ENCODE measurements at regions not wholly inside any gene's neighbourhood (a gene's known extent, or its start where the extent isn't known, plus 50 kb on each side); places are given as distances from the start of the nearest gene placed in this dataset.

DNA sequence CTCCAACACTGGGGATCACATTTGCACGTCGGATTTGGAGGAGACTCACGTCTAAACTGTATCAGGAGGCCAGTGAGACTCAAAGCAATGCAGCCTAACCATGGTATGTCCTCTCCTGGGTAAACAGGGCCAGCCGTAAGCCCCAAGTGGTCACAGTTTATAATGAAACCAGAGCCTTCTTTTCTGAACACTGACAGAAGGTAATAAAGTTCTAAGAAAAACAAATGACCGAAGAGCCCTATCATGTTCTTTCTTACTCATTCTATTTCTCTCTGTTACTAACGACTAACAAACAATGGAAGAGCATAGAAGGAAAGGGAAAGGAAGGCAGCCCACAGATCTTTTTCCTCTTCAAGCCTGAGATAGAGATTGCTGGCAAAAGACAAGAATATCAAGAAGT lies 796.8 kb upstream of the SOX11 start:
- TF ChIP-seq, protein P1, sequence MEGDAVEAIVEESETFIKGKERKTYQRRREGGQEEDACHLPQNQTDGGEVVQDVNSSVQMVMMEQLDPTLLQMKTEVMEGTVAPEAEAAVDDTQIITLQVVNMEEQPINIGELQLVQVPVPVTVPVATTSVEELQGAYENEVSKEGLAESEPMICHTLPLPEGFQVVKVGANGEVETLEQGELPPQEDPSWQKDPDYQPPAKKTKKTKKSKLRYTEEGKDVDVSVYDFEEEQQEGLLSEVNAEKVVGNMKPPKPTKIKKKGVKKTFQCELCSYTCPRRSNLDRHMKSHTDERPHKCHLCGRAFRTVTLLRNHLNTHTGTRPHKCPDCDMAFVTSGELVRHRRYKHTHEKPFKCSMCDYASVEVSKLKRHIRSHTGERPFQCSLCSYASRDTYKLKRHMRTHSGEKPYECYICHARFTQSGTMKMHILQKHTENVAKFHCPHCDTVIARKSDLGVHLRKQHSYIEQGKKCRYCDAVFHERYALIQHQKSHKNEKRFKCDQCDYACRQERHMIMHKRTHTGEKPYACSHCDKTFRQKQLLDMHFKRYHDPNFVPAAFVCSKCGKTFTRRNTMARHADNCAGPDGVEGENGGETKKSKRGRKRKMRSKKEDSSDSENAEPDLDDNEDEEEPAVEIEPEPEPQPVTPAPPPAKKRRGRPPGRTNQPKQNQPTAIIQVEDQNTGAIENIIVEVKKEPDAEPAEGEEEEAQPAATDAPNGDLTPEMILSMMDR (IDR thresholded peaks at IDR 0.05), result no peak
- no peak for TF ChIP-seq ZFX (IDR thresholded peaks at IDR 0.05; ENCODE audit: borderline replicate concordance)
